ENCODE measurements at regions not wholly inside any gene's neighbourhood (a gene's known extent, or its start where the extent isn't known, plus 50 kb on each side); places are given as distances from the start of the nearest gene placed in this dataset.

GRCh38 chr2:189300916-189301315, 121.4 kb upstream of the COL5A2 start:
- H3K4me1 Mint-ChIP-seq, result peaks cover 10 to 17% of the 10 kb centered on the region in 2 donors

GRCh38 chr2:189302274-189302948, 122.8 kb upstream of the COL5A2 start:
- Mint-ChIP-seq H3K27ac (no peak overlapping the region), H3K27me3 (ENCODE audit: low read depth in 2 of 2) (no peaks in the 10 kb centered on the region), H3K36me3 (no peaks in the 10 kb centered on the region), H3K9me3 (peaks cover 0 to 6% of the 10 kb centered on the region in 2 donors), H3K4me1 (peaks cover 10 to 17% of the 10 kb centered on the region in 2 donors), H3K4me3 (no peak overlapping the region)
- Histone ChIP-seq H3K36me3 (ENCODE audit: control insufficient read depth, insufficient read depth, low read length) (no peaks in the 10 kb centered on the region), H3K27me3 (ENCODE audit: control insufficient read depth, insufficient read depth, low read length) (no peaks in the 10 kb centered on the region), H3K27ac (ENCODE audit: low read length) (no peak overlapping the region), H3K4me1 (ENCODE audit: control insufficient read depth, insufficient read depth, low read length) (peaks cover 10% of the 10 kb centered on the region), H3K9me3 (ENCODE audit: control insufficient read depth, insufficient read depth, low read length) (no peaks in the 10 kb centered on the region), H3K4me3 (ENCODE audit: low read length) (no peak overlapping the region)
- TF ChIP-seq, protein P1, sequence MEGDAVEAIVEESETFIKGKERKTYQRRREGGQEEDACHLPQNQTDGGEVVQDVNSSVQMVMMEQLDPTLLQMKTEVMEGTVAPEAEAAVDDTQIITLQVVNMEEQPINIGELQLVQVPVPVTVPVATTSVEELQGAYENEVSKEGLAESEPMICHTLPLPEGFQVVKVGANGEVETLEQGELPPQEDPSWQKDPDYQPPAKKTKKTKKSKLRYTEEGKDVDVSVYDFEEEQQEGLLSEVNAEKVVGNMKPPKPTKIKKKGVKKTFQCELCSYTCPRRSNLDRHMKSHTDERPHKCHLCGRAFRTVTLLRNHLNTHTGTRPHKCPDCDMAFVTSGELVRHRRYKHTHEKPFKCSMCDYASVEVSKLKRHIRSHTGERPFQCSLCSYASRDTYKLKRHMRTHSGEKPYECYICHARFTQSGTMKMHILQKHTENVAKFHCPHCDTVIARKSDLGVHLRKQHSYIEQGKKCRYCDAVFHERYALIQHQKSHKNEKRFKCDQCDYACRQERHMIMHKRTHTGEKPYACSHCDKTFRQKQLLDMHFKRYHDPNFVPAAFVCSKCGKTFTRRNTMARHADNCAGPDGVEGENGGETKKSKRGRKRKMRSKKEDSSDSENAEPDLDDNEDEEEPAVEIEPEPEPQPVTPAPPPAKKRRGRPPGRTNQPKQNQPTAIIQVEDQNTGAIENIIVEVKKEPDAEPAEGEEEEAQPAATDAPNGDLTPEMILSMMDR (IDR thresholded peaks at IDR 0.05), result no peak
- 81% methylated on average over 4 of the region's 5 CpGs for WGBS (ENCODE audit: insufficient coverage)
- intact Hi-C loops (cut with micrococcal nuclease), result no loop called here
- no peak for ATAC-seq
- DNase-seq, result no peak

More at GRCh38 chr2:189300916-189301315, 121.4 kb upstream of the COL5A2 start:
- TF ChIP-seq, protein P1 (IDR thresholded peaks at IDR 0.05), result no peak
- no peaks in the 10 kb centered on the region for H3K9me3 ChIP-seq (ENCODE audit: control insufficient read depth, insufficient read depth, low read length)
- Mint-ChIP-seq H3K27ac (no peak overlapping the region), H3K27me3 (ENCODE audit: low read depth in 2 of 2) (no peaks in the 10 kb centered on the region), H3K36me3 (no peaks in the 10 kb centered on the region), H3K4me3 (no peak overlapping the region), H3K9me3 (peaks cover 0 to 6% of the 10 kb centered on the region in 2 donors)
- no peaks in the 10 kb centered on the region for H3K27me3 ChIP-seq (ENCODE audit: control insufficient read depth, insufficient read depth, low read length)
- H3K4me1 ChIP-seq (ENCODE audit: control insufficient read depth, insufficient read depth, low read length), result peaks cover 10% of the 10 kb centered on the region
- intact Hi-C loops (cut with micrococcal nuclease), result no loop called here
- no peak overlapping the region for H3K27ac ChIP-seq (ENCODE audit: low read length)
- H3K36me3 ChIP-seq (ENCODE audit: control insufficient read depth, insufficient read depth, low read length), result no peaks in the 10 kb centered on the region
- H3K4me3 ChIP-seq (ENCODE audit: low read length), result no peak overlapping the region
- ATAC-seq (no peak), DNase-seq (peak in 1 of 2 donors; percentile 57)

DNA sequence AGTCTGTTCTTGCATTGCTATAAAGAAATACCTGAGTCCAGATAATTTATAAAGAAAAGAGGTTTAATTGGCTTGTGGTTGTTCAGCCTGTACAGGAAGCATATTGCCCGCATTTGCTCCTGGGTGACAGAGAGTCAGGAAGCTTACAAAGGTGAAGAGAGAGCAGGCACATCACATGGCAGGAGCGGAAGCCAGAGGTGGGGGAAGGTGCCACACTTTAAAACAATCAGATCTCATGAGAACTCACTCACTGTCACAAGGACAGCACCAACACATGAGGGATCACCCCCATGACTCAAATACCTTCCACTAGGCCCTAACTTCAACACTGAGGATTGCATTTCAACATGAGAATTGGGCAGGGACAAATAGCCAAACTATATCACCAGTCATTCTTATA, 124.8 kb upstream of the COL5A2 start:
- peaks cover 10 to 17% of the 10 kb centered on the region in 2 donors for H3K4me1 Mint-ChIP-seq
- DNase-seq, result peak in 1 of 2 donors; percentile 68
- no peak overlapping the region for H3K27ac ChIP-seq (ENCODE audit: low read length)

More for the DNA sequence above, 124.8 kb upstream of the COL5A2 start:
- Mint-ChIP-seq H3K36me3 (no peaks in the 10 kb centered on the region), H3K27ac (peak overlapping the region; percentile 54 to 68), H3K9me3 (peaks cover 0 to 4% of the 10 kb centered on the region in 2 donors), H3K27me3 (ENCODE audit: low read depth in 2 of 2) (no peaks in the 10 kb centered on the region), H3K4me3 (no peak overlapping the region)
- no peak overlapping the region for H3K4me3 ChIP-seq (ENCODE audit: low read length)
- ATAC-seq, result peak; percentile 32 to 53 (median 49)
- no peaks in the 10 kb centered on the region for H3K27me3 ChIP-seq (ENCODE audit: control insufficient read depth, insufficient read depth, low read length)
- no peaks in the 10 kb centered on the region for H3K9me3 ChIP-seq (ENCODE audit: control insufficient read depth, insufficient read depth, low read length)
- no peaks in the 10 kb centered on the region for H3K36me3 ChIP-seq (ENCODE audit: control insufficient read depth, insufficient read depth, low read length)
- TF ChIP-seq, protein P1 (IDR thresholded peaks at IDR 0.05), result no peak
- H3K4me1 ChIP-seq (ENCODE audit: control insufficient read depth, insufficient read depth, low read length), result peaks cover 10% of the 10 kb centered on the region
- intact Hi-C loops (cut with micrococcal nuclease), result no loop called here
- 15% methylated on average over 2 of the region's 2 CpGs for WGBS (ENCODE audit: insufficient coverage)

Data from natural killer cell (primary cell).